Nephron (organoid): ENCODE measurements at regions not wholly inside any gene's neighbourhood (a gene's known extent, or its start where the extent isn't known, plus 50 kb on each side); places are given as distances from the start of the nearest gene placed in this dataset.

Source experiments
- H3K27ac Mint-ChIP-seq, 3 experiments: 2 replicates each; pipeline ENCODE4 v1.8.0; 2020; ENCODE audit warnings: mixed read lengths in 3 of 3, mild to moderate bottlenecking in 2 of 3, moderate library complexity in 1 of 3
- H3K27me3 Mint-ChIP-seq: 2 replicates; pipeline ENCODE4 v1.8.0; 2021; ENCODE audit warnings: low read depth, mild to moderate bottlenecking, moderate library complexity, mixed read lengths
- H3K36me3 Mint-ChIP-seq: 2 replicates; pipeline ENCODE4 v1.8.0; 2020; ENCODE audit warnings: low read depth, mixed read lengths
- H3K4me1 Mint-ChIP-seq: 2 replicates; pipeline ENCODE4 v1.8.0; 2020; ENCODE audit warnings: mixed read lengths
- H3K4me3 Mint-ChIP-seq, 3 experiments: 2 replicates each; pipeline ENCODE4 v1.8.0; 2020; ENCODE audit warnings: mild to moderate bottlenecking in 3 of 3, mixed read lengths in 3 of 3, moderate library complexity in 2 of 3
- H3K9me3 Mint-ChIP-seq: 2 replicates; pipeline ENCODE4 v1.8.0; 2020; ENCODE audit warnings: mixed read lengths
- CTCF ChIP-seq, 3 experiments: fragments of 200-600 bp; sonication (generic); IDR thresholded peaks; one replicate each; pipeline ENCODE4 v1.5.0; 2021; ENCODE audit warnings: antibody characterized with exemption in 3 of 3; ENCODE audit not compliant: unreplicated experiment in 3 of 3

- no peaks in the 10 kb centered on the region for H3K4me1 Mint-ChIP-seq
- H3K36me3 Mint-ChIP-seq = no peaks in the 10 kb centered on the region
- no peak overlapping the region for H3K27ac Mint-ChIP-seq
- no peak for TF ChIP-seq CTCF (IDR thresholded peaks at IDR 0.05; ENCODE audit: unreplicated experiment in 3 of 3)
- H3K4me3 Mint-ChIP-seq = no peak overlapping the region
- H3K9me3 Mint-ChIP-seq = no peaks in the 10 kb centered on the region
- H3K27me3 Mint-ChIP-seq = no peaks in the 10 kb centered on the region
These were observed 289.7 kb downstream of the PYDC2 start for GRCh38 chr3:191750618-191751017.

DNA sequence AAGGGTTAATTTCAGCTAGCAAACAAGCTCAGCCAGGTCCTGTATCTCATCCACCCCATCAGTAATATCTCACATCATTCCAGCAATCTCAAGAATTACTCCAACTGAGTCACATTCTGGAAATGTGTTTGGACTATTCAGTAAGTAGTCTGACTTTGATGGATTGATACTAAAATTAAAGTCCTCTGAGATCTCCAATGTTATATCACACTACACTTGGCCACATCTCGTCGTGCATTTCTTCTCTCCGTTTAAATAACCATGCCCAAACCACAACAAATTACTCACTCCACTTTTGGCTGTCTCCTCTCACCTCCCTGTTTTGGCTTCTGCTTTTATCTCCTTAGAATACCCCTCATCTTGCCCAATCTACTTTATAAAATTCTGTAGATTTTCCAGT, 292.2 kb downstream of the PYDC2 start:
- H3K36me3 Mint-ChIP-seq = no peaks in the 10 kb centered on the region

GRCh38 chr3:191761906-191762305, 300.9 kb downstream of the PYDC2 start:
- Mint-ChIP-seq H3K4me3 (no peak overlapping the region), H3K27ac (peak overlapping the region in 1 of 3 experiments; percentile 60), H3K36me3 (no peaks in the 10 kb centered on the region), H3K4me1 (peaks cover 9% of the 10 kb centered on the region), H3K9me3 (no peaks in the 10 kb centered on the region), H3K27me3 (no peaks in the 10 kb centered on the region)
- no peak for TF ChIP-seq CTCF (IDR thresholded peaks at IDR 0.05; ENCODE audit: unreplicated experiment in 3 of 3)

More for the DNA sequence above, 292.2 kb downstream of the PYDC2 start:
- no peaks in the 10 kb centered on the region for H3K9me3 Mint-ChIP-seq
- no peaks in the 10 kb centered on the region for H3K27me3 Mint-ChIP-seq
- TF ChIP-seq CTCF (IDR thresholded peaks at IDR 0.05; ENCODE audit: unreplicated experiment in 3 of 3) = no peak
- no peak overlapping the region for H3K4me3 Mint-ChIP-seq
- H3K4me1 Mint-ChIP-seq = no peaks in the 10 kb centered on the region
- no peak overlapping the region for H3K27ac Mint-ChIP-seq

GRCh38 chr3:191762323-191762960, 301.5 kb downstream of the PYDC2 start:
- no peak for TF ChIP-seq CTCF (IDR thresholded peaks at IDR 0.05; ENCODE audit: unreplicated experiment in 3 of 3)
- peak overlapping the region; percentile 55 to 85 (median 60) for H3K27ac Mint-ChIP-seq
- peaks cover 4% of the 10 kb centered on the region for H3K9me3 Mint-ChIP-seq
- H3K36me3 Mint-ChIP-seq = peaks cover 3% of the 10 kb centered on the region
- H3K4me1 Mint-ChIP-seq = peaks cover 9% of the 10 kb centered on the region
- H3K4me3 Mint-ChIP-seq = no peak overlapping the region
- H3K27me3 Mint-ChIP-seq = no peaks in the 10 kb centered on the region

DNA sequence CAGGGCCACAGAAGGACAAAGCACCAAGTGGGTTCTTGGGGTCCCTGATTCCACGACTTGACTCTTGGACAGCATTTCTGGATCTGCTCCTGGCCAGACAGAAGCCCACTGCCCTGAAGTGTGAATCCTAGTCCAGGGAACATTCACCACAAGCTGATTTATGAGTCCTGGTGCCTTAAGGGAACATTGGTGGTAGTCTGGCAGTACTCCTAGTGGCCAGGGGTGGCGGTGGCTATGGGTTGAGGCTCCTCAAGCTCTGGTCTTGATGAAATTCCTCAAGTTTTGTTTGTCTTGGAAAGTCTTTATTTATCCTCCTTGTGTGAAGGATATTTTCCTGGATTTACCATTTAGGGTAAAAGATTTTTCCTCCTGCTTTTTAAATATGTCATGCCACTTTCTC, 307.5 kb downstream of the PYDC2 start:
- Mint-ChIP-seq H3K9me3 (peaks cover 14% of the 10 kb centered on the region), H3K36me3 (peaks cover 4% of the 10 kb centered on the region), H3K4me3 (no peak overlapping the region), H3K27me3 (no peaks in the 10 kb centered on the region), H3K27ac (no peak overlapping the region), H3K4me1 (no peaks in the 10 kb centered on the region)
- no peak for TF ChIP-seq CTCF (IDR thresholded peaks at IDR 0.05; ENCODE audit: unreplicated experiment in 3 of 3)

- Mint-ChIP-seq H3K9me3 (peaks cover 18% of the 10 kb centered on the region), H3K4me1 (no peaks in the 10 kb centered on the region), H3K27me3 (no peaks in the 10 kb centered on the region), H3K4me3 (no peak overlapping the region), H3K36me3 (peaks cover 4% of the 10 kb centered on the region), H3K27ac (no peak overlapping the region)
- no peak for TF ChIP-seq CTCF (IDR thresholded peaks at IDR 0.05; ENCODE audit: unreplicated experiment in 3 of 3)
These were observed 309.6 kb downstream of the PYDC2 start for GRCh38 chr3:191770541-191770940.
